ENCODE measurements at regions not wholly inside any gene's neighbourhood (a gene's known extent, or its start where the extent isn't known, plus 50 kb on each side); places are given as distances from the start of the nearest gene placed in this dataset.

GRCh38 chr20:40146071-40146470 is 543.0 kb downstream of the MAFB start:
- CTCF ChIA-PET (ENCODE audit: partially characterized antibody): no interaction called here
- H3K27me3 ChIP-seq (ENCODE audit: insufficient read depth, low read length): no peaks in the 10 kb centered on the region
- Mint-ChIP-seq H3K4me1 (no peaks in the 10 kb centered on the region), H3K36me3 (no peaks in the 10 kb centered on the region), H3K27ac (no peak overlapping the region), H3K27me3 (peaks cover 0 to 3% of the 10 kb centered on the region in 2 donors), H3K9me3 (peaks cover 0 to 4% (median 0%) of the 10 kb centered on the region in 8 donors), H3K4me3 (no peak overlapping the region)
- no peaks in the 10 kb centered on the region for H3K4me1 ChIP-seq (ENCODE audit: insufficient read depth, low read length)
- DNase-seq: no peak
- POLR2A ChIA-PET (ENCODE audit: partially characterized antibody): no interaction called here
- intact Hi-C loops (cut with micrococcal nuclease): no loop called here
- no peaks in the 10 kb centered on the region for H3K36me3 ChIP-seq (ENCODE audit: insufficient read depth, low read length)
- no peak overlapping the region for H3K27ac ChIP-seq (ENCODE audit: low read depth, low read length)
- H3K9me3 ChIP-seq (ENCODE audit: control insufficient read depth in 1 of 2, low read length in 2 of 2): no peaks in the 10 kb centered on the region
- H3K4me3 ChIP-seq (ENCODE audit: low read length in 2 of 2): no peak overlapping the region

- H3K4me1 Mint-ChIP-seq: no peaks in the 10 kb centered on the region
- no peak overlapping the region for H3K27ac ChIP-seq (ENCODE audit: low read depth, low read length)
- H3K9me3 ChIP-seq (ENCODE audit: control insufficient read depth in 1 of 2, low read length in 2 of 2): no peaks in the 10 kb centered on the region
- intact Hi-C loops (cut with micrococcal nuclease): no loop called here
- no peaks in the 10 kb centered on the region for H3K4me1 ChIP-seq (ENCODE audit: insufficient read depth, low read length)
- peaks cover 0 to 4% (median 0%) of the 10 kb centered on the region in 8 donors for H3K9me3 Mint-ChIP-seq
- POLR2A ChIA-PET (ENCODE audit: partially characterized antibody): no interaction called here
- no peaks in the 10 kb centered on the region for H3K36me3 ChIP-seq (ENCODE audit: insufficient read depth, low read length)
- no peak overlapping the region for H3K4me3 ChIP-seq (ENCODE audit: low read length in 2 of 2)
- CTCF ChIA-PET (ENCODE audit: partially characterized antibody): no interaction called here
- no peaks in the 10 kb centered on the region for H3K36me3 Mint-ChIP-seq
- DNase-seq: no peak
- H3K27me3 Mint-ChIP-seq: peaks cover 0 to 3% of the 10 kb centered on the region in 2 donors
- no peaks in the 10 kb centered on the region for H3K27me3 ChIP-seq (ENCODE audit: insufficient read depth, low read length)
- no peak overlapping the region for H3K27ac Mint-ChIP-seq
- H3K4me3 Mint-ChIP-seq: no peak overlapping the region
Observed at GRCh38 chr20:40144581-40144980, 544.5 kb downstream of the MAFB start.

GRCh38 chr20:40134176-40134575 is 554.9 kb downstream of the MAFB start:
- no peaks in the 10 kb centered on the region for H3K9me3 ChIP-seq (ENCODE audit: control insufficient read depth in 1 of 2, low read length in 2 of 2)
- H3K4me1 ChIP-seq (ENCODE audit: insufficient read depth, low read length): no peaks in the 10 kb centered on the region
- no peak for DNase-seq
- H3K4me3 ChIP-seq (ENCODE audit: low read length in 2 of 2): no peak overlapping the region
- no peaks in the 10 kb centered on the region for H3K36me3 ChIP-seq (ENCODE audit: insufficient read depth, low read length)
- CTCF ChIA-PET (ENCODE audit: partially characterized antibody): no interaction called here
- Mint-ChIP-seq H3K9me3 (peaks cover 0 to 7% (median under 1%) of the 10 kb centered on the region in 8 donors), H3K27me3 (peaks cover 0 to 2% of the 10 kb centered on the region in 2 donors), H3K4me1 (no peaks in the 10 kb centered on the region), H3K27ac (no peak overlapping the region), H3K36me3 (no peaks in the 10 kb centered on the region), H3K4me3 (no peak overlapping the region)
- intact Hi-C loops (cut with micrococcal nuclease): no loop called here
- H3K27ac ChIP-seq (ENCODE audit: low read depth, low read length): no peak overlapping the region
- H3K27me3 ChIP-seq (ENCODE audit: insufficient read depth, low read length): no peaks in the 10 kb centered on the region
- POLR2A ChIA-PET (ENCODE audit: partially characterized antibody): no interaction called here

GRCh38 chr20:40120827-40121226 is 568.2 kb downstream of the MAFB start:
- Histone ChIP-seq H3K36me3 (ENCODE audit: insufficient read depth, low read length) (no peaks in the 10 kb centered on the region), H3K27ac (ENCODE audit: low read depth, low read length) (no peak overlapping the region), H3K9me3 (ENCODE audit: control insufficient read depth in 1 of 2, low read length in 2 of 2) (no peaks in the 10 kb centered on the region), H3K27me3 (ENCODE audit: insufficient read depth, low read length) (no peaks in the 10 kb centered on the region), H3K4me3 (ENCODE audit: low read length in 2 of 2) (no peak overlapping the region), H3K4me1 (ENCODE audit: insufficient read depth, low read length) (no peaks in the 10 kb centered on the region)
- intact Hi-C loops (cut with micrococcal nuclease): no loop called here
- Mint-ChIP-seq H3K27ac (no peak overlapping the region), H3K4me1 (no peaks in the 10 kb centered on the region), H3K27me3 (peaks cover 0 to 1% of the 10 kb centered on the region in 2 donors), H3K4me3 (no peak overlapping the region), H3K36me3 (no peaks in the 10 kb centered on the region), H3K9me3 (peaks cover 0 to 6% (median 0%) of the 10 kb centered on the region in 8 donors)
- CTCF ChIA-PET (ENCODE audit: partially characterized antibody): no interaction called here
- no peak for DNase-seq
- POLR2A ChIA-PET (ENCODE audit: partially characterized antibody): no interaction called here

- Mint-ChIP-seq H3K36me3 (no peaks in the 10 kb centered on the region), H3K4me1 (no peaks in the 10 kb centered on the region), H3K4me3 (no peak overlapping the region), H3K27me3 (no peaks in the 10 kb centered on the region), H3K27ac (no peak overlapping the region), H3K9me3 (peaks cover 0 to 2% (median 0%) of the 10 kb centered on the region in 8 donors)
- H3K9me3 ChIP-seq (ENCODE audit: control insufficient read depth in 1 of 2, low read length in 2 of 2): no peaks in the 10 kb centered on the region
- POLR2A ChIA-PET (ENCODE audit: partially characterized antibody): no interaction called here
- H3K27me3 ChIP-seq (ENCODE audit: insufficient read depth, low read length): no peaks in the 10 kb centered on the region
- intact Hi-C loops (cut with micrococcal nuclease): no loop called here
- CTCF ChIA-PET (ENCODE audit: partially characterized antibody): no interaction called here
- no peaks in the 10 kb centered on the region for H3K36me3 ChIP-seq (ENCODE audit: insufficient read depth, low read length)
- no peak overlapping the region for H3K27ac ChIP-seq (ENCODE audit: low read depth, low read length)
- no peaks in the 10 kb centered on the region for H3K4me1 ChIP-seq (ENCODE audit: insufficient read depth, low read length)
- no peak for DNase-seq
- no peak overlapping the region for H3K4me3 ChIP-seq (ENCODE audit: low read length in 2 of 2)
Observed at GRCh38 chr20:40111282-40111681, 577.8 kb downstream of the MAFB start.

- intact Hi-C loops (cut with micrococcal nuclease): no loop called here
- H3K27me3 Mint-ChIP-seq: no peaks in the 10 kb centered on the region
- Histone ChIP-seq H3K27me3 (ENCODE audit: insufficient read depth, low read length) (no peaks in the 10 kb centered on the region), H3K4me3 (ENCODE audit: low read length in 2 of 2) (no peak overlapping the region), H3K4me1 (ENCODE audit: insufficient read depth, low read length) (no peaks in the 10 kb centered on the region), H3K36me3 (ENCODE audit: insufficient read depth, low read length) (no peaks in the 10 kb centered on the region), H3K9me3 (ENCODE audit: control insufficient read depth in 1 of 2, low read length in 2 of 2) (no peaks in the 10 kb centered on the region), H3K27ac (ENCODE audit: low read depth, low read length) (no peak overlapping the region)
- H3K4me3 Mint-ChIP-seq: no peak overlapping the region
- H3K9me3 Mint-ChIP-seq: peaks cover 0 to 2% (median 0%) of the 10 kb centered on the region in 8 donors
- H3K27ac Mint-ChIP-seq: no peak overlapping the region
- ChIA-PET POLR2A (ENCODE audit: partially characterized antibody) (no interaction called here), CTCF (ENCODE audit: partially characterized antibody) (no interaction called here)
- DNase-seq: no peak
- no peaks in the 10 kb centered on the region for H3K4me1 Mint-ChIP-seq
- H3K36me3 Mint-ChIP-seq: no peaks in the 10 kb centered on the region
Observed at GRCh38 chr20:40110311-40110831, 578.7 kb downstream of the MAFB start.

- no peaks in the 10 kb centered on the region for H3K36me3 Mint-ChIP-seq
- no peaks in the 10 kb centered on the region for H3K27me3 ChIP-seq (ENCODE audit: insufficient read depth, low read length)
- CTCF ChIA-PET (ENCODE audit: partially characterized antibody): no interaction called here
- no peaks in the 10 kb centered on the region for H3K27me3 Mint-ChIP-seq
- intact Hi-C loops (cut with micrococcal nuclease): no loop called here
- H3K27ac Mint-ChIP-seq: no peak overlapping the region
- POLR2A ChIA-PET (ENCODE audit: partially characterized antibody): no interaction called here
- H3K9me3 Mint-ChIP-seq: peaks cover 0 to 2% (median 0%) of the 10 kb centered on the region in 8 donors
- H3K4me3 Mint-ChIP-seq: no peak overlapping the region
- no peaks in the 10 kb centered on the region for H3K36me3 ChIP-seq (ENCODE audit: insufficient read depth, low read length)
- DNase-seq: no peak
- no peaks in the 10 kb centered on the region for H3K4me1 Mint-ChIP-seq
- no peak overlapping the region for H3K4me3 ChIP-seq (ENCODE audit: low read length in 2 of 2)
- H3K9me3 ChIP-seq (ENCODE audit: control insufficient read depth in 1 of 2, low read length in 2 of 2): no peaks in the 10 kb centered on the region
- no peak overlapping the region for H3K27ac ChIP-seq (ENCODE audit: low read depth, low read length)
- no peaks in the 10 kb centered on the region for H3K4me1 ChIP-seq (ENCODE audit: insufficient read depth, low read length)
Observed at GRCh38 chr20:40109136-40109535, 579.9 kb downstream of the MAFB start.

- H3K27me3 Mint-ChIP-seq: no peaks in the 10 kb centered on the region
Observed at GRCh38 chr20:40108321-40108720, 580.7 kb downstream of the MAFB start.

More at GRCh38 chr20:40108321-40108720, 580.7 kb downstream of the MAFB start:
- H3K36me3 ChIP-seq (ENCODE audit: insufficient read depth, low read length): no peaks in the 10 kb centered on the region
- POLR2A ChIA-PET (ENCODE audit: partially characterized antibody): no interaction called here
- no peak for DNase-seq
- H3K9me3 ChIP-seq (ENCODE audit: control insufficient read depth in 1 of 2, low read length in 2 of 2): no peaks in the 10 kb centered on the region
- H3K4me3 Mint-ChIP-seq: no peak overlapping the region
- no peaks in the 10 kb centered on the region for H3K4me1 Mint-ChIP-seq
- CTCF ChIA-PET (ENCODE audit: partially characterized antibody): no interaction called here
- H3K4me3 ChIP-seq (ENCODE audit: low read length in 2 of 2): no peak overlapping the region
- H3K27ac ChIP-seq (ENCODE audit: low read depth, low read length): no peak overlapping the region
- no peak overlapping the region for H3K27ac Mint-ChIP-seq
- H3K36me3 Mint-ChIP-seq: no peaks in the 10 kb centered on the region
- intact Hi-C loops (cut with micrococcal nuclease): no loop called here
- no peaks in the 10 kb centered on the region for H3K4me1 ChIP-seq (ENCODE audit: insufficient read depth, low read length)
- no peaks in the 10 kb centered on the region for H3K27me3 ChIP-seq (ENCODE audit: insufficient read depth, low read length)
- no peaks in the 10 kb centered on the region for H3K9me3 Mint-ChIP-seq
